OCI-LY1 (cell line): ENCODE measurements at regions not wholly inside any gene's neighbourhood (a gene's known extent, or its start where the extent isn't known, plus 50 kb on each side); places are given as distances from the start of the nearest gene placed in this dataset.

Source experiments
- H2AFZ ChIP-seq: fragments of 200-600 bp; sonication (generic), shearing (Covaris generic); 2 replicates; pipeline ENCODE4 v1.6.0; 2014; ENCODE audit warnings: antibody characterized with exemption, mild to moderate bottlenecking, low read length
- H3F3A ChIP-seq: fragments of 200-600 bp; sonication (generic), shearing (Covaris generic); 2 replicates; pipeline ENCODE4 v1.6.0; 2014; ENCODE audit warnings: mild to moderate bottlenecking, antibody characterized with exemption, low read length, moderate library complexity; ENCODE audit not compliant: insufficient read depth
- H3K27ac ChIP-seq: fragments of 200-600 bp; sonication (generic); 2 replicates; pipeline ENCODE4 v1.5.1; 2014; ENCODE audit warnings: low read length, mixed run types, mild to moderate bottlenecking, low read depth; ENCODE audit not compliant: poor library complexity, severe bottlenecking
- H3K27me3 ChIP-seq: fragments of 200-600 bp; sonication (generic); 2 replicates; pipeline ENCODE4 v1.6.0; 2014; ENCODE audit warnings: antibody characterized with exemption, mild to moderate bottlenecking, low read length, moderate library complexity; ENCODE audit not compliant: insufficient read depth
- H3K36me3 ChIP-seq: fragments of 200-600 bp; sonication (generic); 2 replicates; pipeline ENCODE4 v1.6.1; 2014; ENCODE audit warnings: mild to moderate bottlenecking, antibody characterized with exemption, low read length, moderate library complexity, mixed read lengths; ENCODE audit not compliant: insufficient read depth
- H3K4me1 ChIP-seq: fragments of 200-600 bp; sonication (generic); 2 replicates; pipeline ENCODE4 v1.5.1; 2014; ENCODE audit warnings: mild to moderate bottlenecking, low read length, moderate library complexity; ENCODE audit not compliant: insufficient read depth, severe bottlenecking
- H3K4me2 ChIP-seq: fragments of 200-600 bp; sonication (generic), shearing (Covaris generic); 2 replicates; pipeline ENCODE4 v1.6.1; 2014; ENCODE audit warnings: low read length
- H3K4me3 ChIP-seq: fragments of 200-600 bp; sonication (generic); 2 replicates; pipeline ENCODE4 v1.5.1; 2014; ENCODE audit warnings: low read length, low read depth, mild to moderate bottlenecking, mixed read lengths; ENCODE audit not compliant: poor library complexity, severe bottlenecking
- H3K79me2 ChIP-seq: fragments of 200-600 bp; shearing (Covaris generic); 2 replicates; pipeline ENCODE4 v1.6.1; 2016; ENCODE audit warnings: mixed run types, low read length, mixed read lengths; ENCODE audit not compliant: insufficient read depth
- H3K9ac ChIP-seq: fragments of 200-600 bp; sonication (generic), shearing (Covaris generic); 2 replicates; pipeline ENCODE4 v1.6.1; 2014; ENCODE audit warnings: mild to moderate bottlenecking, low read length, mixed read lengths
- H3K9me2 ChIP-seq: fragments of 200-600 bp; sonication (generic), shearing (Covaris generic); 2 replicates; pipeline ENCODE4 v1.6.1; 2014; ENCODE audit warnings: low read depth, mild to moderate bottlenecking, low read length, mixed read lengths
- H3K9me3 ChIP-seq: fragments of 200-600 bp; shearing (Covaris generic); 2 replicates; pipeline ENCODE4 v1.6.1; 2014; ENCODE audit warnings: low read length, mixed read lengths
- H4K20me1 ChIP-seq: fragments of 200-600 bp; sonication (generic), shearing (Covaris generic); 2 replicates; pipeline ENCODE4 v1.6.0; 2016; ENCODE audit warnings: mild to moderate bottlenecking, low read length; ENCODE audit not compliant: insufficient read depth
- CTCF ChIP-seq: fragments of 200-600 bp; sonication (generic), shearing (Covaris generic); IDR thresholded peaks from 2 replicates; pipeline ENCODE4 v1.5.1; 2017; ENCODE audit warnings: mild to moderate bottlenecking, antibody characterized with exemption, low read length, moderate library complexity, mixed read lengths
- EZH2 ChIP-seq: fragments of 200-600 bp; sonication (generic), shearing (Covaris generic); IDR thresholded peaks from 2 replicates; pipeline ENCODE4 v1.8.0; 2017; ENCODE audit warnings: borderline replicate concordance, mixed run types, mild to moderate bottlenecking, antibody characterized with exemption, low read length, moderate library complexity, mixed read lengths

- Histone ChIP-seq H3K9me3 (no peaks in the 10 kb centered on the region), H3F3A (no peaks in the 10 kb centered on the region), H3K9ac (no peak overlapping the region), H3K27ac (no peak overlapping the region), H3K9me2 (no peaks in the 10 kb centered on the region), H3K27me3 (0 out of 2 replicates have a peak, but pooled peaks cover 3% of the 10 kb centered on the region), H3K36me3 (no peaks in the 10 kb centered on the region), H4K20me1 (no peaks in the 10 kb centered on the region), H3K4me2 (no peak overlapping the region), H2AFZ (no peak overlapping the region), H3K4me1 (no peaks in the 10 kb centered on the region), H3K79me2 (no peaks in the 10 kb centered on the region), H3K4me3 (no peak overlapping the region)
- TF ChIP-seq EZH2 (no peak), CTCF (no peak)
Observed at GRCh38 chr2:105618351-105618659, 126.4 kb upstream of the NCK2 start.

GRCh38 chr2:105617631-105618350 lies 126.9 kb upstream of the NCK2 start:
- no peak overlapping the region for H3K4me3 ChIP-seq
- no peaks in the 10 kb centered on the region for H3K36me3 ChIP-seq
- no peaks in the 10 kb centered on the region for H3K4me1 ChIP-seq
- H3K27me3 ChIP-seq = 0 out of 2 replicates have a peak, but pooled peaks cover 3% of the 10 kb centered on the region
- no peaks in the 10 kb centered on the region for H3F3A ChIP-seq
- TF ChIP-seq EZH2 (no peak), CTCF (no peak)
- no peaks in the 10 kb centered on the region for H3K9me2 ChIP-seq
- H3K79me2 ChIP-seq = no peaks in the 10 kb centered on the region
- H2AFZ ChIP-seq = no peak overlapping the region
- H4K20me1 ChIP-seq = no peaks in the 10 kb centered on the region
- no peaks in the 10 kb centered on the region for H3K9me3 ChIP-seq
- H3K4me2 ChIP-seq = no peak overlapping the region
- H3K27ac ChIP-seq = no peak overlapping the region
- H3K9ac ChIP-seq = no peak overlapping the region

- Histone ChIP-seq H3K9ac (no peak overlapping the region), H3K4me2 (no peak overlapping the region), H3K4me1 (no peaks in the 10 kb centered on the region), H3K9me2 (no peaks in the 10 kb centered on the region), H4K20me1 (no peaks in the 10 kb centered on the region), H3K4me3 (no peak overlapping the region), H3K79me2 (no peaks in the 10 kb centered on the region), H3F3A (no peaks in the 10 kb centered on the region), H3K27ac (no peak overlapping the region), H3K36me3 (no peaks in the 10 kb centered on the region), H3K9me3 (no peaks in the 10 kb centered on the region), H2AFZ (no peak overlapping the region), H3K27me3 (0 out of 2 replicates have a peak, but pooled peaks cover 3% of the 10 kb centered on the region)
- TF ChIP-seq EZH2 (no peak), CTCF (no peak)
Observed at GRCh38 chr2:105615305-105615704, 129.4 kb upstream of the NCK2 start.
